HL-60 (cell line): ENCODE measurements at regions not wholly inside any gene's neighbourhood (a gene's known extent, or its start where the extent isn't known, plus 50 kb on each side); places are given as distances from the start of the nearest gene placed in this dataset.

Experiments used
- TF ChIP-seq, protein P1 (sequence below): IDR thresholded peaks from one replicate; pipeline ENCODE4 v1.5.1; 2011; ENCODE audit warnings: low read length, control low read depth, inconsistent platforms; ENCODE audit not compliant: insufficient read depth
- TF ChIP-seq, protein P2 (sequence below): IDR thresholded peaks from 2 replicates; pipeline ENCODE4 v1.6.1; 2012; ENCODE audit warnings: low read depth; ENCODE audit not compliant: insufficient replicate concordance

DNA sequence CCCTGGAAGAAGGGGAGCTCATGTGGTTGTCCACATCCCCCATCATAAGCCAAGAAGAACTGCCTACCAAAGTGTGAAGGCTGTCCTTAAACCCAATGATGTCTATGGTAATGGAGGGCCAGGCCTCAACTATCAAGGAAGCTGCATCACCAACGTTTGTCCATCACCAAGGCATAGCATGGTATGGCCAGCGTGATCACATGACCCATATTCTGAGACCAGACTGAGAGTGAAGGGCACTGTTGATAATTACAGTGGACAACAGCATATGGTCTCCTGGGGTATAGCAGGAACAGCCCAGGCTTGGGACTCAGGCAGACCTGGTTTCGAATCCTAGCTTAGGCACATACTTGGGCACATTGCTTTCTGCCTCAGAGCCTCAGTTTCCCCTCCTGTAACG, 218.2 kb upstream of the RREB1 start:
- TF ChIP-seq, protein P1, sequence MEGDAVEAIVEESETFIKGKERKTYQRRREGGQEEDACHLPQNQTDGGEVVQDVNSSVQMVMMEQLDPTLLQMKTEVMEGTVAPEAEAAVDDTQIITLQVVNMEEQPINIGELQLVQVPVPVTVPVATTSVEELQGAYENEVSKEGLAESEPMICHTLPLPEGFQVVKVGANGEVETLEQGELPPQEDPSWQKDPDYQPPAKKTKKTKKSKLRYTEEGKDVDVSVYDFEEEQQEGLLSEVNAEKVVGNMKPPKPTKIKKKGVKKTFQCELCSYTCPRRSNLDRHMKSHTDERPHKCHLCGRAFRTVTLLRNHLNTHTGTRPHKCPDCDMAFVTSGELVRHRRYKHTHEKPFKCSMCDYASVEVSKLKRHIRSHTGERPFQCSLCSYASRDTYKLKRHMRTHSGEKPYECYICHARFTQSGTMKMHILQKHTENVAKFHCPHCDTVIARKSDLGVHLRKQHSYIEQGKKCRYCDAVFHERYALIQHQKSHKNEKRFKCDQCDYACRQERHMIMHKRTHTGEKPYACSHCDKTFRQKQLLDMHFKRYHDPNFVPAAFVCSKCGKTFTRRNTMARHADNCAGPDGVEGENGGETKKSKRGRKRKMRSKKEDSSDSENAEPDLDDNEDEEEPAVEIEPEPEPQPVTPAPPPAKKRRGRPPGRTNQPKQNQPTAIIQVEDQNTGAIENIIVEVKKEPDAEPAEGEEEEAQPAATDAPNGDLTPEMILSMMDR: no peak
- TF ChIP-seq, protein P2, sequence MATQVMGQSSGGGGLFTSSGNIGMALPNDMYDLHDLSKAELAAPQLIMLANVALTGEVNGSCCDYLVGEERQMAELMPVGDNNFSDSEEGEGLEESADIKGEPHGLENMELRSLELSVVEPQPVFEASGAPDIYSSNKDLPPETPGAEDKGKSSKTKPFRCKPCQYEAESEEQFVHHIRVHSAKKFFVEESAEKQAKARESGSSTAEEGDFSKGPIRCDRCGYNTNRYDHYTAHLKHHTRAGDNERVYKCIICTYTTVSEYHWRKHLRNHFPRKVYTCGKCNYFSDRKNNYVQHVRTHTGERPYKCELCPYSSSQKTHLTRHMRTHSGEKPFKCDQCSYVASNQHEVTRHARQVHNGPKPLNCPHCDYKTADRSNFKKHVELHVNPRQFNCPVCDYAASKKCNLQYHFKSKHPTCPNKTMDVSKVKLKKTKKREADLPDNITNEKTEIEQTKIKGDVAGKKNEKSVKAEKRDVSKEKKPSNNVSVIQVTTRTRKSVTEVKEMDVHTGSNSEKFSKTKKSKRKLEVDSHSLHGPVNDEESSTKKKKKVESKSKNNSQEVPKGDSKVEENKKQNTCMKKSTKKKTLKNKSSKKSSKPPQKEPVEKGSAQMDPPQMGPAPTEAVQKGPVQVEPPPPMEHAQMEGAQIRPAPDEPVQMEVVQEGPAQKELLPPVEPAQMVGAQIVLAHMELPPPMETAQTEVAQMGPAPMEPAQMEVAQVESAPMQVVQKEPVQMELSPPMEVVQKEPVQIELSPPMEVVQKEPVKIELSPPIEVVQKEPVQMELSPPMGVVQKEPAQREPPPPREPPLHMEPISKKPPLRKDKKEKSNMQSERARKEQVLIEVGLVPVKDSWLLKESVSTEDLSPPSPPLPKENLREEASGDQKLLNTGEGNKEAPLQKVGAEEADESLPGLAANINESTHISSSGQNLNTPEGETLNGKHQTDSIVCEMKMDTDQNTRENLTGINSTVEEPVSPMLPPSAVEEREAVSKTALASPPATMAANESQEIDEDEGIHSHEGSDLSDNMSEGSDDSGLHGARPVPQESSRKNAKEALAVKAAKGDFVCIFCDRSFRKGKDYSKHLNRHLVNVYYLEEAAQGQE: no peak
